Spleen (tissue), 11 donors: ENCODE measurements at regions not wholly inside any gene's neighbourhood (a gene's known extent, or its start where the extent isn't known, plus 50 kb on each side); places are given as distances from the start of the nearest gene placed in this dataset.

Experiments
- DNase-seq: peaks from one replicate; pipeline ENCODE4 v3.0.0-alpha.2; 2020
- H3K27ac ChIP-seq, 8 donors: fragments of 200-600 bp; sonication (generic) in 7 of 8; 1 replicate in 4 of 8; 2 replicates in 4 of 8; pipeline versions ENCODE4 v1.5.0 to v1.8.0; 2016 to 2021; ENCODE audit warnings: inconsistent platforms in 4 of 8, mild to moderate bottlenecking in 4 of 8, moderate library complexity in 1 of 8
- H3K27me3 ChIP-seq, 7 donors: fragments of 200-600 bp; sonication (generic) in 6 of 7; replicated peaks in 1 of 7; 1 replicate in 4 of 7; 2 replicates in 3 of 7; pipeline versions ENCODE4 v1.5.0 to v1.8.0; 2016 to 2021; ENCODE audit warnings: inconsistent platforms in 3 of 7, mild to moderate bottlenecking in 1 of 7
- H3K36me3 ChIP-seq, 6 donors: fragments of 200-600 bp; sonication (generic) in 5 of 6; 1 replicate in 4 of 6; 2 replicates in 2 of 6; pipeline versions ENCODE4 v1.5.0 to v1.8.0; 2016 to 2021; ENCODE audit warnings: inconsistent platforms in 2 of 6
- H3K4me1 ChIP-seq, 6 donors: fragments of 200-600 bp; sonication (generic) in 5 of 6; 1 replicate in 3 of 6; 2 replicates in 3 of 6; pipeline versions ENCODE4 v1.5.0 to v1.8.0; 2016 to 2021; ENCODE audit warnings: inconsistent platforms in 3 of 6
- H3K4me3 ChIP-seq, 8 donors: fragments of 200-600 bp; sonication (generic) in 7 of 8; 1 replicate in 4 of 8; 2 replicates in 4 of 8; pipeline versions ENCODE4 v1.5.0 to v1.8.0; 2016 to 2021; ENCODE audit warnings: inconsistent platforms in 4 of 8, mild to moderate bottlenecking in 4 of 8, moderate library complexity in 2 of 8
- H3K9me3 ChIP-seq, 8 donors: fragments of 200-600 bp; sonication (generic) in 7 of 8; 1 replicate in 4 of 8; 2 replicates in 4 of 8; pipeline versions ENCODE4 v1.5.0 to v1.8.0; 2016 to 2021; ENCODE audit warnings: inconsistent platforms in 4 of 8
- CTCF ChIP-seq, 11 experiments: fragments of 200-600 bp in 7 of 11; fragments of 450-650 bp in 4 of 11; sonication (generic) in 4 of 11; IDR thresholded peaks in 8 of 11; conservative IDR thresholded peaks in 3 of 11; 1 replicate in 7 of 11; 2 replicates in 4 of 11; pipeline versions ENCODE4 v1.4.0 to v1.8.0; 2016 to 2021; ENCODE audit warnings: antibody characterized with exemption in 11 of 11, inconsistent platforms in 4 of 11, mild to moderate bottlenecking in 1 of 11
- POLR2A ChIP-seq, 3 donors: fragments of 450-650 bp; IDR thresholded peaks; one replicate each; pipeline ENCODE4 v1.5.1; 2017; ENCODE audit warnings: antibody characterized with exemption in 3 of 3, mild to moderate bottlenecking in 1 of 3
- POLR2AphosphoS5 ChIP-seq, 3 donors: sonication (generic); formaldehyde crosslinking; IDR thresholded peaks; one replicate each; pipeline ENCODE4 v1.5.1; 2017; ENCODE audit warnings: antibody characterized with exemption in 3 of 3
- WGBS, 5 donors: extraction: QIAGEN DNeasy Blood & Tissue Kit in 3 of 5; methylation state at CpG; one replicate each; pipeline versions ENCODE4 v1.1.5 to v1.1.7; 2013 to 2018; 5-methylcytosine and 5-hydroxymethylcytosine counted together
- intact Hi-C: fragments of 100-400 bp; cut with DNase I; formaldehyde crosslinking; loops from one replicate; pipeline ENCODE4 v1.15.0; 2023; ENCODE audit warnings: low total_unique reads
- donor health status: healthy with polysubstance abuse.
- donor health status: DM: no; HTN: no; CAD: no; lungs with moderate emphysema.
- donor health status: DM: no; HTN: no; CAD: no.
- donor health status: Bipolar disorder and iron deficiency.
- donor health status: healthy.
- donor health status: DM: no; HTN: no; CAD: no.
- donor health status: DM: yes; HTN: yes; CAD: no.

GRCh38 chr2:12081481-12082210, 335.2 kb downstream of the LPIN1 start:
- 80 to 88% (median 81%) methylated on average over 12 of the region's 12 CpGs for WGBS, 5 donors
- Histone ChIP-seq H3K27ac (no peak overlapping the region), H3K4me1 (peaks cover 0 to 19% (median 11%) of the 10 kb centered on the region in 6 donors), H3K9me3 (no peaks in the 10 kb centered on the region), H3K4me3 (no peak overlapping the region), H3K27me3 (no peaks in the 10 kb centered on the region), H3K36me3 (no peaks in the 10 kb centered on the region)
- DNase-seq, result no peak
- no peak for TF ChIP-seq POLR2A (IDR thresholded peaks at IDR 0.05)
- no peak for TF ChIP-seq CTCF (IDR thresholded peaks at IDR 0.05 in 8 of 11, conservative IDR thresholded peaks at IDR 0.05 in 3 of 11)
- no peak for TF ChIP-seq POLR2AphosphoS5 (IDR thresholded peaks at IDR 0.05)
- intact Hi-C loops, result no loop called here

GRCh38 chr2:12083081-12083581, 336.7 kb downstream of the LPIN1 start:
- Histone ChIP-seq H3K36me3 (no peaks in the 10 kb centered on the region), H3K27ac (no peak overlapping the region), H3K27me3 (no peaks in the 10 kb centered on the region), H3K4me3 (no peak overlapping the region), H3K9me3 (no peaks in the 10 kb centered on the region), H3K4me1 (peaks cover 0 to 27% (median 11%) of the 10 kb centered on the region in 6 donors)
- DNase-seq, result no peak
- intact Hi-C loops, result no loop called here
- TF ChIP-seq POLR2A (IDR thresholded peaks at IDR 0.05) (no peak), CTCF (IDR thresholded peaks at IDR 0.05 in 8 of 11, conservative IDR thresholded peaks at IDR 0.05 in 3 of 11) (no peak), POLR2AphosphoS5 (IDR thresholded peaks at IDR 0.05) (no peak)
- WGBS, 5 donors, result 61 to 83% (median 74%) methylated on average over 9 of the region's 9 CpGs

- Histone ChIP-seq H3K4me1 (peaks cover 0 to 27% (median 11%) of the 10 kb centered on the region in 6 donors), H3K4me3 (no peak overlapping the region), H3K27ac (no peak overlapping the region), H3K36me3 (no peaks in the 10 kb centered on the region), H3K27me3 (no peaks in the 10 kb centered on the region), H3K9me3 (no peaks in the 10 kb centered on the region)
- no peak for DNase-seq
- WGBS, 5 donors, result 70 to 91% (median 85%) methylated on average over 5 of the region's 5 CpGs
- no peak for TF ChIP-seq CTCF (IDR thresholded peaks at IDR 0.05 in 8 of 11, conservative IDR thresholded peaks at IDR 0.05 in 3 of 11)
- TF ChIP-seq POLR2A (IDR thresholded peaks at IDR 0.05), result no peak
- no peak for TF ChIP-seq POLR2AphosphoS5 (IDR thresholded peaks at IDR 0.05)
- intact Hi-C loops, result no loop called here
Measured at GRCh38 chr2:12083713-12084419, 337.4 kb downstream of the LPIN1 start.

- WGBS, 5 donors, result 36 to 56% (median 47%) methylated on average over 2 of the region's 2 CpGs
- Histone ChIP-seq H3K9me3 (no peaks in the 10 kb centered on the region), H3K27me3 (no peaks in the 10 kb centered on the region), H3K27ac (no peak overlapping the region), H3K4me3 (no peak overlapping the region), H3K36me3 (no peaks in the 10 kb centered on the region), H3K4me1 (peaks cover 0 to 27% (median 11%) of the 10 kb centered on the region in 6 donors)
- TF ChIP-seq POLR2A (IDR thresholded peaks at IDR 0.05) (no peak), POLR2AphosphoS5 (IDR thresholded peaks at IDR 0.05) (no peak), CTCF (IDR thresholded peaks at IDR 0.05 in 8 of 11, conservative IDR thresholded peaks at IDR 0.05 in 3 of 11) (no peak)
- intact Hi-C loops, result no loop called here
- DNase-seq, result no peak
Measured at GRCh38 chr2:12087175-12087574, 340.7 kb downstream of the LPIN1 start.
